Mammary epithelial cell (primary cell): ENCODE measurements at regions not wholly inside any gene's neighbourhood (a gene's known extent, or its start where the extent isn't known, plus 50 kb on each side); places are given as distances from the start of the nearest gene placed in this dataset.

Experiments used
- CTCF ChIP-seq, 2 donors: IDR thresholded peaks in 1 of 2; conservative IDR thresholded peaks in 1 of 2; 2 replicates each; pipeline ENCODE4 v1.5.1; 2011 to 2012; ENCODE audit warnings: inconsistent platforms in 2 of 2, low read length in 2 of 2, mild to moderate bottlenecking in 2 of 2, control low read depth in 1 of 2, low read depth in 1 of 2; ENCODE audit not compliant: insufficient read depth in 1 of 2; ENCODE audit errors: extremely low read depth in 1 of 2
- EZH2 ChIP-seq: IDR thresholded peaks from 2 replicates; pipeline ENCODE4 v1.6.1; 2012; ENCODE audit warnings: low read length, inconsistent platforms, borderline replicate concordance

GRCh38 chr15:79520654-79521053 is 88.5 kb downstream of the MINAR1 start:
- TF ChIP-seq EZH2 (no peak), CTCF (conservative IDR thresholded peaks at IDR 0.05 in 1 of 2, IDR thresholded peaks at IDR 0.05 in 1 of 2; ENCODE audit: extremely low read depth in 1 of 2, insufficient read depth in 1 of 2, low read depth in 1 of 2, low read length in 2 of 2) (no peak)
